Left lung (tissue), 4 donors: ENCODE measurements at regions not wholly inside any gene's neighbourhood (a gene's known extent, or its start where the extent isn't known, plus 50 kb on each side); places are given as distances from the start of the nearest gene placed in this dataset.

Experiments used
- ATAC-seq: fragments of 200-7000 bp; cut with Tn5 transposase; one replicate; pipeline ENCODE4 v1.9.1; 2020; ENCODE audit warnings: moderate library complexity
- DNase-seq, 4 donors: peaks; one replicate each; pipeline ENCODE4 v3.0.0-alpha.2; 2013 to 2020
- H3K27ac ChIP-seq, 2 donors: fragments of 200-600 bp; sonication (generic) in 1 of 2; one replicate each; pipeline versions ENCODE4 v1.5.0 to v1.8.0; 2020 to 2021
- H3K27me3 ChIP-seq, 2 donors: fragments of 200-600 bp; sonication (generic) in 1 of 2; one replicate each; pipeline versions ENCODE4 v1.5.0 to v1.8.0; 2020 to 2021
- H3K36me3 ChIP-seq, 2 donors: fragments of 200-600 bp; sonication (generic) in 1 of 2; one replicate each; pipeline versions ENCODE4 v1.5.0 to v1.8.0; 2020 to 2021
- H3K4me1 ChIP-seq, 2 donors: fragments of 200-600 bp; one replicate each; pipeline ENCODE4 v1.8.0; 2021
- H3K4me3 ChIP-seq, 2 donors: fragments of 200-600 bp; sonication (generic) in 1 of 2; one replicate each; pipeline versions ENCODE4 v1.5.0 to v1.8.0; 2020 to 2021; ENCODE audit warnings: mild to moderate bottlenecking in 1 of 2
- H3K9me3 ChIP-seq, 2 donors: fragments of 200-600 bp; sonication (generic) in 1 of 2; one replicate each; pipeline versions ENCODE4 v1.5.0 to v1.8.0; 2020 to 2021
- CTCF ChIP-seq, 2 donors: fragments of 200-600 bp; sonication (generic) in 1 of 2; IDR thresholded peaks; one replicate each; pipeline versions ENCODE4 v1.5.0 to v1.8.0; 2021; ENCODE audit warnings: antibody characterized with exemption in 2 of 2
- intact Hi-C, 2 donors: fragments of 100-400 bp; cut with DNase I; formaldehyde crosslinking; loops; one replicate each; pipeline versions ENCODE4 v1.11.2 to v1.14.2; 2022
- donor health status: DM: no; HTN: yes; CAD: no.
- donor health status: DM: no; HTN: no; CAD: no.

GRCh38 chr6:8789878-8790277, 354.5 kb upstream of the SLC35B3 start:
- ATAC-seq (no peak), DNase-seq (no peak)
- H3K27me3 ChIP-seq, result no peaks in the 10 kb centered on the region
- H3K4me1 ChIP-seq, result no peaks in the 10 kb centered on the region
- H3K36me3 ChIP-seq, result no peaks in the 10 kb centered on the region
- no peaks in the 10 kb centered on the region for H3K9me3 ChIP-seq
- no peak overlapping the region for H3K4me3 ChIP-seq
- TF ChIP-seq CTCF (IDR thresholded peaks at IDR 0.05), result no peak
- intact Hi-C loops, result no loop called here
- H3K27ac ChIP-seq, result no peak overlapping the region

- intact Hi-C loops, result no loop called here
- H3K36me3 ChIP-seq, result no peaks in the 10 kb centered on the region
Measured at GRCh38 chr6:8785223-8785622, 349.9 kb upstream of the SLC35B3 start.

GRCh38 chr6:8783191-8783590, 347.8 kb upstream of the SLC35B3 start:
- DNase-seq, result no peak
- Histone ChIP-seq H3K27me3 (no peaks in the 10 kb centered on the region), H3K9me3 (no peaks in the 10 kb centered on the region), H3K4me1 (no peaks in the 10 kb centered on the region), H3K27ac (no peak overlapping the region), H3K4me3 (no peak overlapping the region), H3K36me3 (no peaks in the 10 kb centered on the region)
- intact Hi-C loops, result no loop called here
- ATAC-seq, result no peak
- no peak for TF ChIP-seq CTCF (IDR thresholded peaks at IDR 0.05)

More at GRCh38 chr6:8785223-8785622, 349.9 kb upstream of the SLC35B3 start:
- ATAC-seq (no peak), DNase-seq (no peak)
- Histone ChIP-seq H3K4me1 (no peaks in the 10 kb centered on the region), H3K27me3 (no peaks in the 10 kb centered on the region), H3K27ac (no peak overlapping the region), H3K9me3 (no peaks in the 10 kb centered on the region), H3K4me3 (no peak overlapping the region)
- TF ChIP-seq CTCF (IDR thresholded peaks at IDR 0.05), result no peak

GRCh38 chr6:8780653-8781052, 345.3 kb upstream of the SLC35B3 start:
- H3K27ac ChIP-seq, result no peak overlapping the region
- H3K27me3 ChIP-seq, result no peaks in the 10 kb centered on the region
- no peak for TF ChIP-seq CTCF (IDR thresholded peaks at IDR 0.05)
- intact Hi-C loops, result no loop called here
- H3K4me1 ChIP-seq, result no peaks in the 10 kb centered on the region
- no peaks in the 10 kb centered on the region for H3K36me3 ChIP-seq
- peaks cover 0 to 2% of the 10 kb centered on the region in 2 donors for H3K9me3 ChIP-seq
- H3K4me3 ChIP-seq, result no peak overlapping the region
- DNase-seq (no peak), ATAC-seq (no peak)

- no peaks in the 10 kb centered on the region for H3K4me1 ChIP-seq
- no peaks in the 10 kb centered on the region for H3K36me3 ChIP-seq
- intact Hi-C loops, result no loop called here
- DNase-seq (no peak), ATAC-seq (no peak)
- no peak overlapping the region for H3K4me3 ChIP-seq
- H3K27me3 ChIP-seq, result no peaks in the 10 kb centered on the region
- no peak overlapping the region for H3K27ac ChIP-seq
- TF ChIP-seq CTCF (IDR thresholded peaks at IDR 0.05), result no peak
- H3K9me3 ChIP-seq, result no peaks in the 10 kb centered on the region
Measured at GRCh38 chr6:8764733-8765132, 329.4 kb upstream of the SLC35B3 start.
